MM.1S (cell line): ENCODE measurements at regions not wholly inside any gene's neighbourhood (a gene's known extent, or its start where the extent isn't known, plus 50 kb on each side); places are given as distances from the start of the nearest gene placed in this dataset.

Experiments
- CTCF ChIP-seq: fragments of 300-600 bp; sonication (generic); IDR thresholded peaks from 2 replicates; pipeline ENCODE4 v1.5.1; 2016; ENCODE audit warnings: antibody characterized with exemption, low read length, mixed read lengths
- EZH2 ChIP-seq: fragments of 300-600 bp; sonication (generic); optimal IDR thresholded peaks from 2 replicates; pipeline ENCODE3; 2017; ENCODE audit warnings: low read depth, mild to moderate bottlenecking, antibody characterized with exemption, low read length, mixed read lengths
- EZH2phosphoT487 ChIP-seq: fragments of 300-600 bp; sonication (generic); IDR thresholded peaks from 2 replicates; pipeline ENCODE4 v1.6.1; 2018; ENCODE audit warnings: antibody characterized with exemption, low read length

GRCh38 chr2:16548036-16548435 is 117.6 kb downstream of the CYRIA start:
- no peak for TF ChIP-seq CTCF
- no peak for TF ChIP-seq EZH2
- TF ChIP-seq EZH2phosphoT487, result no peak
